Epithelial cell of proximal tubule (primary cell): ENCODE measurements at regions not wholly inside any gene's neighbourhood (a gene's known extent, or its start where the extent isn't known, plus 50 kb on each side); places are given as distances from the start of the nearest gene placed in this dataset.

ENCODE experiments used
- DNase-seq: peaks from one replicate; pipeline ENCODE4 v3.0.0-alpha.2; 2011; ENCODE audit warnings: low read depth
- H3K4me3 ChIP-seq: 2 replicates; pipeline ENCODE4 v1.5.1; 2011; ENCODE audit warnings: low read depth, mild to moderate bottlenecking, low read length
- CTCF ChIP-seq: conservative IDR thresholded peaks from 2 replicates; pipeline ENCODE4 v1.5.1; 2012; ENCODE audit warnings: low read depth, mild to moderate bottlenecking, low read length

GRCh38 chr17:72175787-72176515 lies 55.1 kb downstream of the SOX9 start:
- DNase-seq, result no peak
- no peak for TF ChIP-seq CTCF

GRCh38 chr17:72176516-72176851 lies 55.7 kb downstream of the SOX9 start:
- DNase-seq, result no peak
- TF ChIP-seq CTCF, result no peak
- H3K4me3 ChIP-seq, result no peak overlapping the region

More at GRCh38 chr17:72175787-72176515, 55.1 kb downstream of the SOX9 start:
- H3K4me3 ChIP-seq, result no peak overlapping the region

- no peak for TF ChIP-seq CTCF
- no peak for DNase-seq
- no peak overlapping the region for H3K4me3 ChIP-seq
Measured at GRCh38 chr17:72176951-72177660, 56.3 kb downstream of the SOX9 start.

GRCh38 chr17:72177738-72178137 lies 56.9 kb downstream of the SOX9 start:
- DNase-seq, result no peak
- TF ChIP-seq CTCF, result no peak
- H3K4me3 ChIP-seq, result no peak overlapping the region

- DNase-seq, result no peak
- H3K4me3 ChIP-seq, result no peak overlapping the region
- TF ChIP-seq CTCF, result no peak
Measured at GRCh38 chr17:72182371-72182873, 61.6 kb downstream of the SOX9 start.

GRCh38 chr17:72183194-72183685 lies 62.4 kb downstream of the SOX9 start:
- no peak for TF ChIP-seq CTCF
- no peak for DNase-seq
- no peak overlapping the region for H3K4me3 ChIP-seq
